HEK293 (cell line): ENCODE measurements at regions not wholly inside any gene's neighbourhood (a gene's known extent, or its start where the extent isn't known, plus 50 kb on each side); places are given as distances from the start of the nearest gene placed in this dataset.
A peak's percentile ranks its signal among the peaks of the same experiment; 100 is the strongest.
"Not testable (repeated sequence)": the region's sequence is repeated elsewhere in the genome, so short reads cannot be mapped to it uniquely, and the experiment has no call there.

Source experiments
- CTCF ChIA-PET: fragments of 350-600 bp; formaldehyde crosslinking; extraction: SDS; loops from one replicate; lab custom pipeline; 2021; ENCODE audit warnings: antibody characterized with exemption; lab: Yijun Ruan, JAX
- POLR2A ChIA-PET: fragments of 300-600 bp; formaldehyde crosslinking; extraction: SDS; loops from one replicate; lab custom pipeline; 2020; ENCODE audit warnings: antibody characterized with exemption, inconsistent platforms; lab: Yijun Ruan, JAX
- H3K27ac ChIP-seq: fragments of 200-500 bp; sonication (Bioruptor generic); 2 replicates; pipeline ENCODE4 v1.5.1; 2014; ENCODE audit warnings: low read depth, low read length, control low read depth, inconsistent platforms; ENCODE audit errors: extremely low read depth
- H3K36me3 ChIP-seq, 2 experiments: fragments of 200-500 bp in 1 of 2; sonication (Bioruptor generic) in 1 of 2; 1 replicate in 1 of 2; 2 replicates in 1 of 2; pipeline ENCODE4 v1.5.1; 2014 to 2017; ENCODE audit warnings: inconsistent platforms in 2 of 2, low read length in 2 of 2; ENCODE audit not compliant: control insufficient read depth in 2 of 2, insufficient read depth in 1 of 2
- H3K4me1 ChIP-seq: fragments of 200-500 bp; sonication (Bioruptor generic); 2 replicates; pipeline ENCODE4 v1.5.1; 2014; ENCODE audit warnings: mild to moderate bottlenecking, low read length, inconsistent platforms; ENCODE audit not compliant: control insufficient read depth, insufficient read depth
- H3K4me3 ChIP-seq: 2 replicates; pipeline ENCODE4 v1.5.1; 2011; ENCODE audit warnings: low read depth, mild to moderate bottlenecking, control low read depth, low read length, moderate library complexity
- H3K9me3 ChIP-seq: fragments of 200-500 bp; sonication (Bioruptor generic); 2 replicates; pipeline ENCODE4 v1.5.1; 2014; ENCODE audit warnings: low read depth, low read length, inconsistent platforms; ENCODE audit not compliant: control insufficient read depth, insufficient read depth
- KLF1 ChIP-seq: fragments of 450-650 bp; formaldehyde crosslinking; IDR thresholded peaks from 2 replicates; pipeline ENCODE4 v1.5.1; 2016; ENCODE audit warnings: missing biosample characterization, missing genetic modification characterization
- RBAK ChIP-seq: fragments of 450-650 bp; formaldehyde crosslinking; IDR thresholded peaks from 2 replicates; pipeline ENCODE4 v1.5.1; 2016; ENCODE audit warnings: missing biosample characterization, missing genetic modification characterization
- ZFP41 ChIP-seq: fragments of 450-650 bp; formaldehyde crosslinking; IDR thresholded peaks from 2 replicates; pipeline ENCODE4 v1.5.1; 2016; ENCODE audit warnings: missing biosample characterization, missing genetic modification characterization, borderline replicate concordance
- ZNF146 ChIP-seq: fragments of 450-650 bp; formaldehyde crosslinking; IDR thresholded peaks from 2 replicates; pipeline ENCODE4 v1.5.1; 2016; ENCODE audit warnings: missing biosample characterization, missing genetic modification characterization
- ZNF175 ChIP-seq: fragments of 450-650 bp; formaldehyde crosslinking; IDR thresholded peaks from 2 replicates; pipeline ENCODE4 v1.5.1; 2016; ENCODE audit warnings: missing biosample characterization, missing genetic modification characterization
- ZNF211 ChIP-seq: fragments of 450-650 bp; formaldehyde crosslinking; IDR thresholded peaks from 2 replicates; pipeline ENCODE4 v1.5.1; 2016; ENCODE audit warnings: low read depth, missing biosample characterization, missing genetic modification characterization
- ZNF24 ChIP-seq: fragments of 450-650 bp; formaldehyde crosslinking; IDR thresholded peaks from 2 replicates; pipeline ENCODE4 v1.5.1; 2016; ENCODE audit warnings: missing biosample characterization, missing genetic modification characterization
- ZNF354C ChIP-seq: fragments of 450-650 bp; formaldehyde crosslinking; IDR thresholded peaks from 2 replicates; pipeline ENCODE4 v1.5.1; 2016; ENCODE audit warnings: missing biosample characterization, missing genetic modification characterization, low read depth, borderline replicate concordance
- ZNF366 ChIP-seq: fragments of 450-650 bp; formaldehyde crosslinking; conservative IDR thresholded peaks from 2 replicates; pipeline ENCODE4 v1.5.1; 2016; ENCODE audit warnings: missing biosample characterization, missing genetic modification characterization
- ZNF548 ChIP-seq: fragments of 450-650 bp; formaldehyde crosslinking; IDR thresholded peaks from 2 replicates; pipeline ENCODE4 v1.5.1; 2016; ENCODE audit warnings: missing biosample characterization, missing genetic modification characterization
- ZNF571 ChIP-seq: fragments of 450-650 bp; formaldehyde crosslinking; IDR thresholded peaks from 2 replicates; pipeline ENCODE4 v1.5.0; 2017; ENCODE audit warnings: missing biosample characterization, missing genetic modification characterization
- ZNF621 ChIP-seq: fragments of 450-650 bp; formaldehyde crosslinking; IDR thresholded peaks from 2 replicates; pipeline ENCODE4 v1.5.1; 2017; ENCODE audit warnings: missing biosample characterization, missing genetic modification characterization
- ZNF843 ChIP-seq: fragments of 450-650 bp; formaldehyde crosslinking; IDR thresholded peaks from 2 replicates; pipeline ENCODE4 v1.5.1; 2016; ENCODE audit warnings: missing biosample characterization, missing genetic modification characterization
- ZSCAN23 ChIP-seq: fragments of 450-650 bp; formaldehyde crosslinking; IDR thresholded peaks from 2 replicates; pipeline ENCODE4 v1.5.1; 2016; ENCODE audit warnings: missing biosample characterization, missing genetic modification characterization
- TF ChIP-seq, protein P1 (sequence below): fragments of 450-650 bp; formaldehyde crosslinking; IDR thresholded peaks from 2 replicates; pipeline ENCODE4 v1.5.1; 2016; ENCODE audit warnings: missing biosample characterization, missing genetic modification characterization
- TF ChIP-seq, protein P2 (sequence below): fragments of 450-650 bp; formaldehyde crosslinking; IDR thresholded peaks from 2 replicates; pipeline ENCODE4 v1.5.1; 2016; ENCODE audit warnings: missing biosample characterization, missing genetic modification characterization
- TF ChIP-seq, protein P3 (sequence below): fragments of 450-650 bp; formaldehyde crosslinking; IDR thresholded peaks from 2 replicates; pipeline ENCODE4 v1.5.1; 2016; ENCODE audit warnings: missing biosample characterization, missing genetic modification characterization, borderline replicate concordance
- TF ChIP-seq, protein P4 (sequence below): fragments of 450-650 bp; formaldehyde crosslinking; conservative IDR thresholded peaks from 2 replicates; pipeline ENCODE4 v1.5.1; 2016; ENCODE audit warnings: low read depth, missing biosample characterization, missing genetic modification characterization

DNA sequence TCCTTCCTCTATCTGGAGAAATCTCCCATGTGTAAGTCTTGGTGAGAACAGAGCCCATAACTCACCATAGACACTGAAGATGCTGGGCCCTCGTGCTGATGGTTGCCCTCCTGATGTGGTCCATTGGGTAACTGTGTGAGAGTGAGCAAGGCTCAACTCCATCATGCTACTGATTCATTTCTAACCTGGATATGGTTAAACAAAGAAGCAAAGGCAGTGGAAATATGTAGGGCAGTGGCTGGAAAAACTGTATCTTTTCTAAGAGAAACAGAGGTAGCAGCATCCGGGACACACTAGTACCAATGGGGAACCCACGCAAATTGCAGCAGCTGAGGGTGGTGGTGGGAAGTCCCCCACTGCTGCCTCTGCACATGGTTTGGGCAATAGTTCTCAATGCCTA lies 221.7 kb downstream of the KLF6 start:
- H3K27ac ChIP-seq: no peak overlapping the region
- no peaks in the 10 kb centered on the region for H3K9me3 ChIP-seq
- ChIA-PET POLR2A (no interaction called here), CTCF (interaction anchor here (1.2 kb wide), 1 partner anchor 11 kb away, joined by 3 read pairs; no protein-coding TSS in a partner anchor)
- TF ChIP-seq, protein P1, sequence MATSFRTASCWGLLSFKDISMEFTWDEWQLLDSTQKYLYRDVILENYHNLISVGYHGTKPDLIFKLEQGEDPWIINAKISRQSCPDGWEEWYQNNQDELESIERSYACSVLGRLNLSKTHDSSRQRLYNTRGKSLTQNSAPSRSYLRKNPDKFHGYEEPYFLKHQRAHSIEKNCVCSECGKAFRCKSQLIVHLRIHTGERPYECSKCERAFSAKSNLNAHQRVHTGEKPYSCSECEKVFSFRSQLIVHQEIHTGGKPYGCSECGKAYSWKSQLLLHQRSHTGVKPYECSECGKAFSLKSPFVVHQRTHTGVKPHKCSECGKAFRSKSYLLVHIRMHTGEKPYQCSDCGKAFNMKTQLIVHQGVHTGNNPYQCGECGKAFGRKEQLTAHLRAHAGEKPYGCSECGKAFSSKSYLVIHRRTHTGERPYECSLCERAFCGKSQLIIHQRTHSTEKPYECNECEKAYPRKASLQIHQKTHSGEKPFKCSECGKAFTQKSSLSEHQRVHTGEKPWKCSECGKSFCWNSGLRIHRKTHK: no peak
- TF ChIP-seq ZSCAN23 (tag by site-specific recombination) (no peak), ZNF24 (no peak), ZNF548 (tag by site-specific recombination) (no peak), RBAK (no peak), ZNF366 (tag by site-specific recombination) (no peak)
- TF ChIP-seq, protein P2, sequence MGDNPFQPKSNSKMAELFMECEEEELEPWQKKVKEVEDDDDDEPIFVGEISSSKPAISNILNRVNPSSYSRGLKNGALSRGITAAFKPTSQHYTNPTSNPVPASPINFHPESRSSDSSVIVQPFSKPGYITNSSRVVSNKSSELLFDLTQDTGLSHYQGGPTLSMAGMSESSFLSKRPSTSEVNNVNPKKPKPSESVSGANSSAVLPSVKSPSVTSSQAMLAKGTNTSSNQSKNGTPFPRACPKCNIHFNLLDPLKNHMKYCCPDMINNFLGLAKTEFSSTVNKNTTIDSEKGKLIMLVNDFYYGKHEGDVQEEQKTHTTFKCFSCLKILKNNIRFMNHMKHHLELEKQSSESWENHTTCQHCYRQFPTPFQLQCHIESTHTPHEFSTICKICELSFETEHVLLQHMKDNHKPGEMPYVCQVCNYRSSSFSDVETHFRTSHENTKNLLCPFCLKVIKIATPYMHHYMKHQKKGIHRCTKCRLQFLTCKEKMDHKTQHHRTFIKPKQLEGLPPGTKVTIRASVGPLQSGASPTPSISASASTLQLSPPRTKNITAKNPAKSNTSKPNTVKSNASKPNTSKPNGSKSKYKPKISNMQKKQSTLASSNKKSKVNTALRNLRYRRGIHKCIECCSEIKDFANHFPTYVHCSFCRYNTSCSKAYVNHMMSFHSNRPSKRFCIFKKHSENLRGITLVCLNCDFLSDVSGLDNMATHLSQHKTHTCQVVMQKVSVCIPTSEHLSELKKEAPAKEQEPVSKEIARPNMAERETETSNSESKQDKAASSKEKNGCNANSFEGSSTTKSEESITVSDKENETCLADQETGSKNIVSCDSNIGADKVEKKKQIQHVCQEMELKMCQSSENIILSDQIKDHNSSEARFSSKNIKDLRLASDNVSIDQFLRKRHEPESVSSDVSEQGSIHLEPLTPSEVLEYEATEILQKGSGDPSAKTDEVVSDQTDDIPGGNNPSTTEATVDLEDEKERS: no peak
- TF ChIP-seq, protein P3, sequence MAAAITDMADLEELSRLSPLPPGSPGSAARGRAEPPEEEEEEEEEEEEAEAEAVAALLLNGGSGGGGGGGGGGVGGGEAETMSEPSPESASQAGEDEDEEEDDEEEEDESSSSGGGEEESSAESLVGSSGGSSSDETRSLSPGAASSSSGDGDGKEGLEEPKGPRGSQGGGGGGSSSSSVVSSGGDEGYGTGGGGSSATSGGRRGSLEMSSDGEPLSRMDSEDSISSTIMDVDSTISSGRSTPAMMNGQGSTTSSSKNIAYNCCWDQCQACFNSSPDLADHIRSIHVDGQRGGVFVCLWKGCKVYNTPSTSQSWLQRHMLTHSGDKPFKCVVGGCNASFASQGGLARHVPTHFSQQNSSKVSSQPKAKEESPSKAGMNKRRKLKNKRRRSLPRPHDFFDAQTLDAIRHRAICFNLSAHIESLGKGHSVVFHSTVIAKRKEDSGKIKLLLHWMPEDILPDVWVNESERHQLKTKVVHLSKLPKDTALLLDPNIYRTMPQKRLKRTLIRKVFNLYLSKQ (tag by site-specific recombination): no peak
- no peaks in the 10 kb centered on the region for H3K4me1 ChIP-seq
- H3K36me3 ChIP-seq: no peaks in the 10 kb centered on the region
- no peak overlapping the region for H3K4me3 ChIP-seq

DNA sequence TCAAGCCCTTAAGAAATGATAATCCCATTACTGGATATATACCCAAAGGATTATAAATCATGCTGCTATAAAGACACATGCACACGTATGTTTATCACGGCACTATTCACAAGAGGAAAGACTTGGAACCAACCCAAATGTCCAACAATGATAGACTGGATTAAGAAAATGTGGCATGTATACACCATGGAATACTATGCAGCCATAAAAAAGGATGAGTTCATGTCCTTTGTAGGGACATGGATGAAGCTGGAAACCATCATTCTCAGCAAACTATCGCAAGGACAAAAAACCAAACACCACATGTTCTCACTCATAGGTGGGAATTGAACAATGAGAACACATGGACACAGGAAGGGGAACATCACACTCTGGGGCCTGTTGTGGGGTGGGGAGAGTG lies 224.4 kb downstream of the KLF6 start:
- TF ChIP-seq, protein P2: 0 out of 2 replicates have a peak, but pooled peaks have one; percentile 63
- TF ChIP-seq ZNF146 (tag by site-specific recombination): peak; percentile 96
- TF ChIP-seq, all 188 proteins: peak for 2; not testable (repeated sequence) for 186
- H3K9me3 ChIP-seq, CTCF ChIA-PET, H3K36me3 ChIP-seq, H3K27ac ChIP-seq, POLR2A ChIA-PET, H3K4me3 ChIP-seq, H3K4me1 ChIP-seq: not testable (repeated sequence)

DNA sequence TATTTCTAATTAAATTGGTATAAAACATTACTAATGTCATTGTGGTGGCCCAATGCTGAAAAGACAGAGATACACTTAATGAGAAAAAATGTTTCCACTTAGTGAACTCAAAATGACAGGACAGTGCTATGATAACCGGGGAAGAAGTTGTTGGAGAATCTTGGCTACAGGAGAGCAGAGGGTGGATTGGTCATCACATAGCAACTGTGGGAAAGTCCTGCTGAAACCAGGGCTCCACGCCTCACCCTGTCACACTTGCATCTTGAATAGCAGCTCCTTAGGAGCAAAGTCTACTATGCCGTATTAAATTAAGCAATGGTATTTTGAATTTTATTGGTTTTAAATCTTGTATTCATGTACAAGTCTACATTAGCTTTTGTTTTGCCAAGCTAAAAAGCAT lies 225.5 kb downstream of the KLF6 start:
- CTCF ChIA-PET: interaction anchor here (0.6 kb wide), 1 partner anchor 1116 kb away, joined by 4 read pairs; no protein-coding TSS in a partner anchor
- H3K4me1 ChIP-seq: no peaks in the 10 kb centered on the region
- H3K27ac ChIP-seq: no peak overlapping the region
- no peak overlapping the region for H3K4me3 ChIP-seq
- H3K36me3 ChIP-seq: no peaks in the 10 kb centered on the region
- no peaks in the 10 kb centered on the region for H3K9me3 ChIP-seq
- POLR2A ChIA-PET: no interaction called here
- TF ChIP-seq ZNF354C (tag by site-specific recombination) (no peak), ZNF843 (tag by site-specific recombination) (no peak), ZNF175 (tag by site-specific recombination) (no peak), ZNF621 (tag by site-specific recombination) (no peak), ZFP41 (tag by site-specific recombination) (no peak), ZNF211 (no peak), KLF1 (tag by site-specific recombination) (no peak), ZNF571 (tag by site-specific recombination) (no peak)
- TF ChIP-seq, protein P4, sequence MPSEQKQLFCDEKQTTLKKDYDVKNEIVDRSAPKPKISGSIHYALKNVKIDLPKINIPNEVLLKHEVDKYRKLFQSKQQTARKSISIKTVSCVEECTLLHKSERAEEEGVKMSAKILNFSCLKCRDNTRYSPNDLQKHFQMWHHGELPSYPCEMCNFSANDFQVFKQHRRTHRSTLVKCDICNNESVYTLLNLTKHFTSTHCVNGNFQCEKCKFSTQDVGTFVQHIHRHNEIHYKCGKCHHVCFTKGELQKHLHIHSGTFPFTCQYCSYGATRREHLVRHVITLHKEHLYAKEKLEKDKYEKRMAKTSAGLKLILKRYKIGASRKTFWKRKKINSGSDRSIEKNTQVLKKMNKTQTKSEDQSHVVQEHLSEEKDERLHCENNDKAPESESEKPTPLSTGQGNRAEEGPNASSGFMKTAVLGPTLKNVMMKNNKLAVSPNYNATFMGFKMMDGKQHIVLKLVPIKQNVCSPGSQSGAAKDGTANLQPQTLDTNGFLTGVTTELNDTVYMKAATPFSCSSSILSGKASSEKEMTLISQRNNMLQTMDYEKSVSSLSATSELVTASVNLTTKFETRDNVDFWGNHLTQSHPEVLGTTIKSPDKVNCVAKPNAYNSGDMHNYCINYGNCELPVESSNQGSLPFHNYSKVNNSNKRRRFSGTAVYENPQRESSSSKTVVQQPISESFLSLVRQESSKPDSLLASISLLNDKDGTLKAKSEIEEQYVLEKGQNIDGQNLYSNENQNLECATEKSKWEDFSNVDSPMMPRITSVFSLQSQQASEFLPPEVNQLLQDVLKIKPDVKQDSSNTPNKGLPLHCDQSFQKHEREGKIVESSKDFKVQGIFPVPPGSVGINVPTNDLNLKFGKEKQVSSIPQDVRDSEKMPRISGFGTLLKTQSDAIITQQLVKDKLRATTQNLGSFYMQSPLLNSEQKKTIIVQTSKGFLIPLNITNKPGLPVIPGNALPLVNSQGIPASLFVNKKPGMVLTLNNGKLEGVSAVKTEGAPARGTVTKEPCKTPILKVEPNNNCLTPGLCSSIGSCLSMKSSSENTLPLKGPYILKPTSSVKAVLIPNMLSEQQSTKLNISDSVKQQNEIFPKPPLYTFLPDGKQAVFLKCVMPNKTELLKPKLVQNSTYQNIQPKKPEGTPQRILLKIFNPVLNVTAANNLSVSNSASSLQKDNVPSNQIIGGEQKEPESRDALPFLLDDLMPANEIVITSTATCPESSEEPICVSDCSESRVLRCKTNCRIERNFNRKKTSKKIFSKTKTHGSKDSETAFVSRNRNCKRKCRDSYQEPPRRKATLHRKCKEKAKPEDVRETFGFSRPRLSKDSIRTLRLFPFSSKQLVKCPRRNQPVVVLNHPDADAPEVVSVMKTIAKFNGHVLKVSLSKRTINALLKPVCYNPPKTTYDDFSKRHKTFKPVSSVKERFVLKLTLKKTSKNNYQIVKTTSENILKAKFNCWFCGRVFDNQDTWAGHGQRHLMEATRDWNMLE (tag by site-specific recombination): no peak
